Upper lobe of right lung (tissue), 1 donor: ENCODE measurements at regions not wholly inside any gene's neighbourhood (a gene's known extent, or its start where the extent isn't known, plus 50 kb on each side); places are given as distances from the start of the nearest gene placed in this dataset.

Experiments
- ATAC-seq: fragments of 200-7000 bp; cut with Tn5 transposase; one replicate; pipeline ENCODE4 v1.9.1; 2020; ENCODE audit warnings: mild to moderate bottlenecking, moderate library complexity
- DNase-seq: peaks from one replicate; pipeline ENCODE4 v3.0.0-alpha.2; 2020
- H3K27ac ChIP-seq: fragments of 200-600 bp; one replicate; pipeline ENCODE4 v1.8.0; 2022
- H3K27me3 ChIP-seq: fragments of 200-600 bp; one replicate; pipeline ENCODE4 v1.8.0; 2022; ENCODE audit warnings: mild to moderate bottlenecking
- H3K36me3 ChIP-seq: fragments of 200-600 bp; one replicate; pipeline ENCODE4 v1.8.0; 2022
- H3K4me1 ChIP-seq: fragments of 200-600 bp; one replicate; pipeline ENCODE4 v1.8.0; 2022
- H3K4me3 ChIP-seq: fragments of 200-600 bp; one replicate; pipeline ENCODE4 v1.8.0; 2022; ENCODE audit warnings: mild to moderate bottlenecking
- H3K9me3 ChIP-seq: fragments of 200-600 bp; one replicate; pipeline ENCODE4 v1.8.0; 2022
- CTCF ChIP-seq: fragments of 200-600 bp; IDR thresholded peaks from one replicate; pipeline ENCODE4 v1.8.0; 2022; ENCODE audit warnings: antibody characterized with exemption
- intact Hi-C: fragments of 100-400 bp; cut with DNase I; formaldehyde crosslinking; loops from one replicate; pipeline ENCODE4 v1.11.0; 2022
- donor health status: DM: no; HTN: yes; CAD: no; lungs with severe emphysema.

GRCh38 chr7:82675396-82675795 lies 231.8 kb upstream of the CACNA2D1 start:
- Histone ChIP-seq H3K27ac (no peak overlapping the region), H3K9me3 (no peaks in the 10 kb centered on the region), H3K4me1 (no peaks in the 10 kb centered on the region), H3K36me3 (no peaks in the 10 kb centered on the region), H3K4me3 (no peak overlapping the region), H3K27me3 (no peaks in the 10 kb centered on the region)
- intact Hi-C loops = no loop called here
- no peak for TF ChIP-seq CTCF
- DNase-seq (no peak), ATAC-seq (no peak)

- Histone ChIP-seq H3K4me1 (no peaks in the 10 kb centered on the region), H3K27me3 (no peaks in the 10 kb centered on the region), H3K4me3 (no peak overlapping the region), H3K27ac (no peak overlapping the region), H3K9me3 (no peaks in the 10 kb centered on the region), H3K36me3 (no peaks in the 10 kb centered on the region)
- intact Hi-C loops = no loop called here
- no peak for DNase-seq
- ATAC-seq = no peak
- TF ChIP-seq CTCF = no peak
These were observed 230.7 kb upstream of the CACNA2D1 start for GRCh38 chr7:82674268-82674667.

DNA sequence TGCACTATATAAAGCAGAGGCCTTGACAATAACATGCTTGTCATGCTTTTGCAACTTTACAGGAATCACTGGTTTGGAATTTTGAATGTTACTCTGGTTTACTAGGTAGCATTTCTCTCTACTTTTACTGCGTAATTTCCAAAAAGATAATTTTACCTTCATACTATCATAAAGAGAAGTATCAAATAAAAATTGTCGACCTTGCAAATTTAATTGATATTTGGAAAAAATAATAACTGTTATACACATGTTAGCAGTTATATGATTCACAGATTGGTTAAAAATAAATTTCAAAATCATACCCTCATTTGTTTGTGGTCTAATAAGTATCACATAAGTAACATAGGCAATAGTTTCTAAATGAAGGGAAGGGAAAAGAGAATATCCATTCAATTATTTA lies 228.5 kb upstream of the CACNA2D1 start:
- no peak for DNase-seq
- no peak for ATAC-seq
- Histone ChIP-seq H3K4me3 (no peak overlapping the region), H3K27ac (no peak overlapping the region), H3K36me3 (no peaks in the 10 kb centered on the region), H3K4me1 (no peaks in the 10 kb centered on the region), H3K27me3 (no peaks in the 10 kb centered on the region), H3K9me3 (no peaks in the 10 kb centered on the region)
- TF ChIP-seq CTCF = no peak
- intact Hi-C loops = no loop called here

- intact Hi-C loops = no loop called here
- no peak overlapping the region for H3K4me3 ChIP-seq
- H3K9me3 ChIP-seq = no peaks in the 10 kb centered on the region
- ATAC-seq (no peak), DNase-seq (no peak)
- no peak overlapping the region for H3K27ac ChIP-seq
- no peak for TF ChIP-seq CTCF
- no peaks in the 10 kb centered on the region for H3K36me3 ChIP-seq
- no peaks in the 10 kb centered on the region for H3K27me3 ChIP-seq
- no peaks in the 10 kb centered on the region for H3K4me1 ChIP-seq
These were observed 225.6 kb upstream of the CACNA2D1 start for GRCh38 chr7:82669141-82669540.

DNA sequence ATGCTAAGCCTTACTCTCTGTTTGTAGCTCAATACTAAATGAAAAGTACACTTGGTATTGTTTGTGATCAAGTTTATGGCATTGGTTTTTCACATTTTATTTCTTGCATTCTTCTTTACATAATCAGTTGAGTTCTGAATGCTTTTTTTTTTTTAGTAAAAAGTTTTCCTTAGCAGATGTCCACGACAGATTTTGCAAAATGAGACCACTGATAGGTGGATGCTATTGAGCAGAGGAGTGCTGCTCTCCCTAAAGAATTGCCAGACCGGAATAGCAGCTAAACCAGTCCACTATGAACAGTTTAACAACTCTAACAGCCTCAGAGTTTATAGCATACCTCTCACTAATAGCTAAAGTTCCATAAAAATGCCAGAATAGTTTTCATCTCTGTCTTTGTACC lies 225.1 kb upstream of the CACNA2D1 start:
- ATAC-seq (no peak), DNase-seq (no peak)
- no peaks in the 10 kb centered on the region for H3K4me1 ChIP-seq
- no peak overlapping the region for H3K27ac ChIP-seq
- H3K4me3 ChIP-seq = no peak overlapping the region
- no peaks in the 10 kb centered on the region for H3K36me3 ChIP-seq
- no peaks in the 10 kb centered on the region for H3K9me3 ChIP-seq
- H3K27me3 ChIP-seq = no peaks in the 10 kb centered on the region
- no peak for TF ChIP-seq CTCF
- intact Hi-C loops = no loop called here

GRCh38 chr7:82665966-82666507 lies 222.5 kb upstream of the CACNA2D1 start:
- H3K27ac ChIP-seq = no peak overlapping the region
- TF ChIP-seq CTCF = no peak
- H3K36me3 ChIP-seq = no peaks in the 10 kb centered on the region
- DNase-seq (no peak), ATAC-seq (no peak)
- intact Hi-C loops = no loop called here
- no peaks in the 10 kb centered on the region for H3K9me3 ChIP-seq
- no peaks in the 10 kb centered on the region for H3K27me3 ChIP-seq
- no peaks in the 10 kb centered on the region for H3K4me1 ChIP-seq
- H3K4me3 ChIP-seq = no peak overlapping the region
